Upper lobe of right lung (tissue), 1 donor: ENCODE measurements at regions not wholly inside any gene's neighbourhood (a gene's known extent, or its start where the extent isn't known, plus 50 kb on each side); places are given as distances from the start of the nearest gene placed in this dataset.

ENCODE experiments used
- ATAC-seq: fragments of 200-7000 bp; cut with Tn5 transposase; one replicate; pipeline ENCODE4 v1.9.1; 2020; ENCODE audit warnings: mild to moderate bottlenecking, moderate library complexity
- DNase-seq: peaks from one replicate; pipeline ENCODE4 v3.0.0-alpha.2; 2020
- H3K27ac ChIP-seq: fragments of 200-600 bp; one replicate; pipeline ENCODE4 v1.8.0; 2022
- H3K27me3 ChIP-seq: fragments of 200-600 bp; one replicate; pipeline ENCODE4 v1.8.0; 2022; ENCODE audit warnings: mild to moderate bottlenecking
- H3K36me3 ChIP-seq: fragments of 200-600 bp; one replicate; pipeline ENCODE4 v1.8.0; 2022
- H3K4me1 ChIP-seq: fragments of 200-600 bp; one replicate; pipeline ENCODE4 v1.8.0; 2022
- H3K4me3 ChIP-seq: fragments of 200-600 bp; one replicate; pipeline ENCODE4 v1.8.0; 2022; ENCODE audit warnings: mild to moderate bottlenecking
- H3K9me3 ChIP-seq: fragments of 200-600 bp; one replicate; pipeline ENCODE4 v1.8.0; 2022
- intact Hi-C: fragments of 100-400 bp; cut with DNase I; formaldehyde crosslinking; loops from one replicate; pipeline ENCODE4 v1.11.0; 2022
- TF ChIP-seq, protein P1 (sequence below): fragments of 200-600 bp; IDR thresholded peaks from one replicate; pipeline ENCODE4 v1.8.0; 2022; ENCODE audit warnings: antibody characterized with exemption
- donor health status: DM: no; HTN: yes; CAD: no; lungs with severe emphysema.

- Histone ChIP-seq H3K36me3 (no peaks in the 10 kb centered on the region), H3K27ac (no peak overlapping the region), H3K4me1 (no peaks in the 10 kb centered on the region), H3K27me3 (no peaks in the 10 kb centered on the region), H3K4me3 (no peak overlapping the region), H3K9me3 (no peaks in the 10 kb centered on the region)
- intact Hi-C loops, result no loop called here
- DNase-seq (no peak), ATAC-seq (no peak)
- TF ChIP-seq, protein P1, sequence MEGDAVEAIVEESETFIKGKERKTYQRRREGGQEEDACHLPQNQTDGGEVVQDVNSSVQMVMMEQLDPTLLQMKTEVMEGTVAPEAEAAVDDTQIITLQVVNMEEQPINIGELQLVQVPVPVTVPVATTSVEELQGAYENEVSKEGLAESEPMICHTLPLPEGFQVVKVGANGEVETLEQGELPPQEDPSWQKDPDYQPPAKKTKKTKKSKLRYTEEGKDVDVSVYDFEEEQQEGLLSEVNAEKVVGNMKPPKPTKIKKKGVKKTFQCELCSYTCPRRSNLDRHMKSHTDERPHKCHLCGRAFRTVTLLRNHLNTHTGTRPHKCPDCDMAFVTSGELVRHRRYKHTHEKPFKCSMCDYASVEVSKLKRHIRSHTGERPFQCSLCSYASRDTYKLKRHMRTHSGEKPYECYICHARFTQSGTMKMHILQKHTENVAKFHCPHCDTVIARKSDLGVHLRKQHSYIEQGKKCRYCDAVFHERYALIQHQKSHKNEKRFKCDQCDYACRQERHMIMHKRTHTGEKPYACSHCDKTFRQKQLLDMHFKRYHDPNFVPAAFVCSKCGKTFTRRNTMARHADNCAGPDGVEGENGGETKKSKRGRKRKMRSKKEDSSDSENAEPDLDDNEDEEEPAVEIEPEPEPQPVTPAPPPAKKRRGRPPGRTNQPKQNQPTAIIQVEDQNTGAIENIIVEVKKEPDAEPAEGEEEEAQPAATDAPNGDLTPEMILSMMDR, result no peak
Measured at GRCh38 chr1:78830321-78830720, 176.2 kb downstream of the ADGRL4 start.

- no peak for DNase-seq
- no peaks in the 10 kb centered on the region for H3K4me1 ChIP-seq
- H3K4me3 ChIP-seq, result no peak overlapping the region
- H3K9me3 ChIP-seq, result no peaks in the 10 kb centered on the region
- no peaks in the 10 kb centered on the region for H3K36me3 ChIP-seq
- intact Hi-C loops, result no loop called here
- TF ChIP-seq, protein P1, result no peak
- no peak for ATAC-seq
- no peaks in the 10 kb centered on the region for H3K27me3 ChIP-seq
- no peak overlapping the region for H3K27ac ChIP-seq
Measured at GRCh38 chr1:78831731-78832360, 174.7 kb downstream of the ADGRL4 start.

DNA sequence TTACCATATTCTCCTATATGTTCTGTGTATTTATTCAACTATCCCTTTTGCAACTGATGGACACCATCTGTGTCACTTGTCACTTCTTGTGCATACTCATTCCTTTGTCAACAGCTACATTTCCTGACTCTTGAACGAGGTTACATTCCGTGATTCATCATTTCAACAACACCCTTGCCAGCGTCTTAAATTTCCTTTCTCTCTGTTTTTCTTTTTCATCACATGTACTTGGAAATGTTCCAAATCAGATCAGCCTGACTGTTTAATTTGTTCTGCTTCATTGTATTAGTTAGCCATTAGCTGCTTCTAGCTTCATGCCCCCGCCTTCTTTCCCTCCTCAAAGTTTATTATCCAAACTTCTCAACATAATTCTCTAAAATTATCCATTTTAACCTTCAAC is 173.0 kb downstream of the ADGRL4 start:
- DNase-seq (no peak), ATAC-seq (no peak)
- H3K27me3 ChIP-seq, result no peaks in the 10 kb centered on the region
- no peaks in the 10 kb centered on the region for H3K36me3 ChIP-seq
- H3K27ac ChIP-seq, result no peak overlapping the region
- no peaks in the 10 kb centered on the region for H3K4me1 ChIP-seq
- intact Hi-C loops, result no loop called here
- H3K9me3 ChIP-seq, result no peaks in the 10 kb centered on the region
- no peak overlapping the region for H3K4me3 ChIP-seq
- TF ChIP-seq, protein P1, result no peak

- TF ChIP-seq, protein P1, result no peak
- Histone ChIP-seq H3K4me3 (no peak overlapping the region), H3K9me3 (no peaks in the 10 kb centered on the region), H3K27me3 (no peaks in the 10 kb centered on the region), H3K36me3 (no peaks in the 10 kb centered on the region), H3K27ac (no peak overlapping the region), H3K4me1 (no peaks in the 10 kb centered on the region)
- ATAC-seq, result no peak
- intact Hi-C loops, result no loop called here
- no peak for DNase-seq
Measured at GRCh38 chr1:78834201-78834741, 172.3 kb downstream of the ADGRL4 start.

- Histone ChIP-seq H3K27ac (no peak overlapping the region), H3K27me3 (no peaks in the 10 kb centered on the region), H3K36me3 (no peaks in the 10 kb centered on the region), H3K4me1 (no peaks in the 10 kb centered on the region), H3K9me3 (no peaks in the 10 kb centered on the region), H3K4me3 (no peak overlapping the region)
- TF ChIP-seq, protein P1, result no peak
- DNase-seq (no peak), ATAC-seq (no peak)
- intact Hi-C loops, result no loop called here
Measured at GRCh38 chr1:78836726-78837125, 169.8 kb downstream of the ADGRL4 start.
